HPDE6-E6E7 (cell line): ENCODE measurements at regions not wholly inside any gene's neighbourhood (a gene's known extent, or its start where the extent isn't known, plus 50 kb on each side); places are given as distances from the start of the nearest gene placed in this dataset.

Source experiments
- DNase-seq: peaks from one replicate; pipeline ENCODE4 v3.0.0; 2011; ENCODE audit warnings: missing footprints; ENCODE audit errors: extremely low spot score

DNA sequence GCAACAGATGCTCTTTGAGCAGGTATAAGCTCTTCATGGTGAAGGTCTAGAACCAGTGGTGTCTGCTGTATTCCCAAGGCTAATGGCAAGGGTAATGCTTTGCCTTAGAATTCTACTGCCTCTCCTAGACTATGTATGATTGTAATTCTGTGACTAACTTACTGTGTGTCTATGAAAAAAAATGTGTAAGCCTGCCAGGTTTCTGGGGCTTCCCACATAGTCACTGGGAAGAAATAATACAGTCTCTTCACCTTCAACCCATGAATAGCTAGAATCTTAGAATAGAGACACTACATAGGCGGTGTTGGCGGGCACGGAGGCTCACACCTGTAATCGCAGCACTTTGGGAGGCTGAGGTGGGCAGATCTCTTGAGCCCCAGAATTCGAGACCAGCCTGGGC, 84.1 kb downstream of the C11orf91 start:
- DNase-seq = no peak

DNA sequence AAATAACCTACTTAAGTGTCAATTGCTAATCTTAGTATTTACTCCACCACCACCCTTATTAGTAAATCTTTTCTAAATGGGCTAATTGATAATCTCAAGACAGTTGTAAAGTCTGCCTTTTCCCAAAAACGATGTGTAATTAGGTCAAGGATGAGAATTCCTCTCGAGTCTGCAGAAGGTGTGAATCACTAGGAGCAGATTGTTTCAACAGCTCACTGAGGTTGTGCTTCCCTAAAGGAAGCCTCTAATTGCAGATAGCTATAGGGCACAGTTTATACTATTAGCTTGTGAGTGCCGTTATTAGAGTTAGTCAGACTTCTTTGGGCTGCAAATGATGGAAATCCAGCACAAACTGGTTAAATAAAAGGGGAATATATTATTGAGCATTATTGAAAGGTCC, 84.9 kb downstream of the C11orf91 start:
- no peak for DNase-seq

DNA sequence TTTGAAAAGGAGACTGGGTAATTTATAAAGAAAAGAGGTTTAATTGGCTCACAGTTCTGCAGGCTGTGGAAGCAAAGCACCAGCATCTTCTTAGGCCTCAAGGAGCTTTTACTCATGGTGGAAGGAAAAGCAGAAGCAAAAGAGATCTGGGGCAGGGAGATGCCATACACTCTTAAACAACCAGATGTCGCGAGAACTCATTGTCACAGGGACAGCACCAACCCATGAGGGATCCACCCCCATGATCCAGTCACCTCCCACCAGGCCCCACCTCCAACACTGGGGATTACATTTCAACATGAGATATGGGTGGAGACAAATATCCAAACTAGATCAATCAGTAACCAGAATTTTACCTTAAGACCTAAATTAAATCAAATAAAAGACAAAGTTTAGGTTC, 87.2 kb downstream of the C11orf91 start:
- DNase-seq = no peak

DNA sequence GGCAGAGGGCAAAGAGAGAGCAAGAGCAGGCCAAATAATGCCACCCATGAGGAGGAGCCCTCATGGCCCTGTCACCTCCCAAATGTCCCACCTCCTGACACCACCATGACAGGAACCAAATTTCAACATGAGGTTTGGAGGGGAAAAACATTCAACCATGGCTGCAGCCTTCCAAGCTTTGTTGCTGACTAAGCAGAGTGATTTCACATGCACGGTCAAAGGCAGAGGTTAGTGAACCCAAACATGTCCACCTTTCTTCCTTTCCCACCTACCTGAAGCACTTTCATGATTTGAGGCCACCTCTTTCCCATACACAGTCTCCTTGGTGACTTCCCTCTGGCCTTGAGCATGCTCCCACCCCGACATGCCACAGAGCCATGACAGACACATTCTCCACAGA, 89.7 kb downstream of the C11orf91 start:
- DNase-seq = no peak

DNA sequence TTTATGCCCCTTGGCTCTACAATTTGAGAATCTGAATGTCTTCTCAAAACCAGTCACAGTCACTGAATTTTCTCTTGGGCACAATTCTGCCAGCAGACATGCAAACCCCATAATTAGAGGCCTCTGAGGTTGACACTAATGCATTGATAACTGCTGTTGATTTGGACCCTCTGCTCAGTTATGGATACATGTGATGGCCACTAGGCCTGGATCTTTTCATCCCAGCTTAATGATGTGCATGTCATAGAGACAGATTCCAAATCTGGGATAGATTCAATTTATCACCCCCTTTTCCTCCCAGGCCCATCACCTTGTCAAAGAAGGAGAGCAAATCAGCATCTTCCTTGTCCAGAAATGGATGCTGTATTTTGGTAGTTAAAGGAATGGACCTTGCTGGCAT, 92.2 kb downstream of the C11orf91 start:
- no peak for DNase-seq

DNA sequence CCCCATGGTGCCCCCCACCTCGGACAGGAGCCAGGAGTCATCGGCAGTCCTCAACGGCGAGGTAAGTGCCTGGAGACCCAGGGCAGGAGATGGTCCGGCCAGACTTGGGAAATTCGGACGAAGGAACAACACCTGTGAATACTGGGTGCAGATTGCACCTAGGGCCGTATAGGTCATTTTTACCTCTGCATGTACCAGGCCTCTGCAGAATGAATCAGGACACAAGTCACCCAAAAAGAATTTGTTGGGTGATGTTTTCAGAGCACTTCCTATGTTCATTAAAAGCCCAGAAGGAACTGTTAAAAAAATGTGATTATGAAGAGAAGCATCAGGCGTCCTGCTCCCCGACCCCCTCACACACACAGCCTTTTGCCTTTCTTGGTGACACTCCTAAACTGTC, 93.9 kb downstream of the C11orf91 start:
- DNase-seq = no peak

DNA sequence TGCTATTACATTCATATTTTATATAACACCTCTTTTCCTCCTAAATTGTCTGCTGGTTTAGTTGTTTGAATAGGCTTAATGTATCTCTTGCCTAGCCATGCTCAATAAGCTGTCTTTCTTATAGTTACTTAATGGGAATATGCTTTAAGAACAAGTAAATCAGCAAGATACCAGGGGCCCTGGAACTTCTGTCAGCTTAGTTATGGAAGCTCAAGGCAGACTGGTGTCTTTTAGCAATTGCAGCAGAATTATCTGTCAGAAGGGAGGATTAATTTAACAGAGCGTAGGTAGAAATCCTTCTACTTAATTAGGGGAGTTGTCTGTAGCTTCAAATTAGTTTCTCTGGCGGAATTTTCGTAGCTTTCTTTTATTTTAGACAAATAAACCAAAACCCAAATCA, 94.9 kb downstream of the C11orf91 start:
- no peak for DNase-seq

DNA sequence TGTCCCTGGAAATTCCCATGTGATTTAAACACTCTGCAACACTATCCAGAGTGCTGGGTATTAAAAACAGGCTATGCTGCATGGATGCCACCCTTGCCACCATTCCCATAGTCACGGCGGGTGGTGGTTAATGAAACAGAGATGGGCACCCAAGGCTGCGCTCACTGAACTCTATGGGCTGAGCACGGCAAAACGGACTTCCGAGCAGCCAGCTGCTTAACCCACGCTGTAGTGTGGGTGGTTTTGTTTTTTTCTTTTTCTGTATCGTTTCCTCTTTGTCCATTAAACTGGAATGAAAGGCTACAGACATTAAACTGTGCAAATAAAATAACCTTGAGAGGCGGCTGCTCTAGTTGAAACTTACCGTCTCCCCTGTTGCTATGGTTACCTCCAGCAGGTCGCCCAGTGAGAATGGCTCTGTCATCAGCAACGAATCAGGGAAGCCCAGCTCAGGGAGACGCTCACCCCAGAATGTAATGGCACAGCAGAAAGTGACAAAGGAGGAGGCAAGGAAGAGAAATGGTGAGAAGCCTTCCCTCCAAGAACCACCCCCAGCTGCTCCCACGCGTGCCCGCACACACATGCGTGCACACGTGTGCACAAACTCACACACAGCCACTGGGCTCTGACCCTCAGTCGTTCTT, 102.1 kb downstream of the C11orf91 start:
- DNase-seq = no peak

DNA sequence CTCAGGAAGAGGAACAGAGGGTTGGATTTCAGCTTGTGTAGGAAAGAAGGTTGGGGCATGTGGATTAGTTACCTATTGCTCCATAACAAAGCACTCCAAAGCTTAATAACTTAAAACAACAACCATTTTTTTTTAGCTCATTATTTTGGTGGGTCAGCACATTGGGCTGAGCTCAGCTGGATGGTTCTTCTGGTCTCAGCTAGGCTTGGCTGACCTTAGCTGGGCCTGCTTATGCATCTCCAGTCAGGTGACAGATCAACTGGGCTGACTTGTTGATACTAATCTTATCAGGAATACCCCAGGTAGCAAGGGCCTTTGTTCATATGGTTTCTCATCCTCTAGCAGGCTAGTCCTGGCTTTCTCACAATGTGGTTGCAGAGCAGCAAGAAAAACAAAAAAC, 106.4 kb downstream of the C11orf91 start:
- no peak for DNase-seq

DNA sequence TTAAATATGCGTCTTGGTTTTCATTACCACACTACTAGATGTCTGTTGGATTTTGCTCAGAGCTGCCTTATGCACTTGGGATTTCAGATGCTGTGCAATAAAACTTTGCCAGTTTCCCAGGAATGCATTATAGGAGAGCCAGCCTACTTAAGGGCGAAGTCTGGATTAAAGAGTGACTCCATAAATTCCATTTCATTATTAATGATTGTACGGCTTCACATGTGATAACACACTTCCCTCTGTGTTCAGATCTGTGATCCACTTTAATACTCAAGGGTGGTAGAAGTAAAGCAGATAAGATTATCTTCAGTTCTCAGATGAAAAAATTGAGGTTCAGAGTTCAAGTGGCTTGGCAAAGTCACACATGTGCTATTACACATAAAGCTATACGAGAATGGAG, 110.2 kb downstream of the C11orf91 start:
- DNase-seq = no peak

DNA sequence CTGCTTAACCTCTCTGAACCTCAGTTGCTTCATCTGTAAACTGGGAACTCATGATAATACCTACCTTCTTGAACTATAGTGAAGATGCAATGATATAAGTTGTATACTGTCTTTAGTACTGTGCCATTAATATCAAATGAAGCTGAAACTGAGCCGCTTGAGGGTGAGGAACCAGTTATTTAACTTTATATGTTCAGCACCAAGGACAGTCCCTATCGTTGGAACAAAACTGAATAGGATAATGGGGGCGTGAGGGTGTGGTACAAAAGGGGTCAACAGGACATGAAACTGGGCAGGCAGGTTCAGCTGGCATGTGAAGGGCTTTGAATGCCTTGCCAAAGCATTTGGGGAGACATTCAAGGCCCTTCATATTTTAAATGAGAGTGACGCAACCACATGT, 112.6 kb downstream of the C11orf91 start:
- no peak for DNase-seq

DNA sequence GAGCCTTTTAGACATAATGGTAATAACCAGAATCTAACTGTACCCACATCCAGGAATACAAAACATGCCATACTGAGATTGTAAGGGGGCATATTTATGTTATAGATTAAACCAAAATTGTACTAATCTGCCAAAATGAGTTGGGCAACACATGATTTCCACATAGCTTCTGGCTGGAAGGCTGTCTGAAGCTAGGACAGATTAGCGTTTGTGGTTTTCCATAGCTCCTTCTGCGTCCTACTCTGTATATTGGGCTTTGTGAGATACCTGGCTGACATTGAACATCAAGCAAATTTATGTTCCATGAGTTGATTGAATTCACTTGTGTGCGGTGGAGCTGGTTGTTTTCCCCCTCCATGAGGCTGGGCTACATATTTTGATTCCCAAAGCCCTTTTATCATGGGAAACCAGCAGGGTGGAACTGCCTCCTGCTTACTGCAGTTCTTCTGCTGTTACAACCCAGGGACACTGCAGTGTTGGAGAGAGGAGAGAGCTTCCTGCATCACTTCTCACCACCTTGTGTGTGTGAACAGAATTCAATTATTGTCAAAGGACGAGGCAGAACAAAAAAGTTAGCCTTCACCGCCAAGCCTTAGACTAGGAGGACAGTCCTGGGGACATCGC, 114.9 kb downstream of the C11orf91 start:
- DNase-seq = no peak

DNA sequence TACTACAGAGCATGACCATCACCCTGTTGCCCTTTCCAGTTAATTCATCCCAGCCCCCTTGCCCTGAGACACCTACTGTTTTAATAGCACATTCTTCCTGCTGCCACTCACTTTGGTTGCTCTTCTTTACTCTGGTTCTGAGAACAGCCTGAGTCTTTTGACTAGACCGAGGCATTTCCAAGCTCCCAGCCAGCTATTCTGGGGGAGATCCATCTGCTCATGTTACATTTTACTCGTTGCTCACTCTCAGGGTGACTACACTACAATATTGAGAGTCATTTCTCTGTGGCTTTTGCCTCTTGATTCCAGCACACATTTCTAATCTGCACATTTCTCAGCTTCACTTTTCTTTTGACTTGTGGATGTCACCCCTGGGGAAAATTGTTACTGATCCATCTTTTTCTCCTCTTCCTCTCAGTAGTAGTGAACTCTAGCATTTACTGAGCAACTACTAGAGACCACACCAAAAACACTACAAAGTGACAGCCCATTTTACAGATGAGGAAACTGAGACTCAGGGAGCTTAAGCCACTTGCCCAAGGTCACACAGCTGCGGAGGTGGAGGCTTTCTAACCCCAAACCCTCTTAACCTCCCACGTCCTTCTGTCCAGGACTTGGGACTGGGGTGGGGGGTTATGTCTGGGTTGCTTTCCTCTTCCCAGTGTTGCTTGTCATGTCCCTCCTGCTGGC, 117.8 kb downstream of the C11orf91 start:
- DNase-seq = no peak

DNA sequence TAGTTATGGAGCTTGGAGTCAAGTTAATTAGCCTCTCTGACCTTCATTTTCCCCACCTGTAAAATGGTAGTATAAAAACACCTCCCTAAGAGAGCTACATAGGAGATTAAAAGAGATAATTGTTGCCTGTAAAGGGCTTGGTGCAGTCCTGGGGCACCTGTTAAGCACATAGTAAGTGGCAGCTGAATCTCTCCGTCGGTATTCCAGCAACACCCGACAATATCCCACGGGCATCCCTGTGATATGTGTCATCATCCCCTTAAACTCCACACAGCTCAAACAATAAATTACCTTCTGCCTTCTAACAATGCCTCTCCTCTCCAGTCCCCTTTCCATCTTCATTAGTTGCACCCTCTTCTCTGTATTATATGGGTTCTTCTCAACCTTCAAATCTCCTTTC, 121.5 kb downstream of the C11orf91 start:
- no peak for DNase-seq

DNA sequence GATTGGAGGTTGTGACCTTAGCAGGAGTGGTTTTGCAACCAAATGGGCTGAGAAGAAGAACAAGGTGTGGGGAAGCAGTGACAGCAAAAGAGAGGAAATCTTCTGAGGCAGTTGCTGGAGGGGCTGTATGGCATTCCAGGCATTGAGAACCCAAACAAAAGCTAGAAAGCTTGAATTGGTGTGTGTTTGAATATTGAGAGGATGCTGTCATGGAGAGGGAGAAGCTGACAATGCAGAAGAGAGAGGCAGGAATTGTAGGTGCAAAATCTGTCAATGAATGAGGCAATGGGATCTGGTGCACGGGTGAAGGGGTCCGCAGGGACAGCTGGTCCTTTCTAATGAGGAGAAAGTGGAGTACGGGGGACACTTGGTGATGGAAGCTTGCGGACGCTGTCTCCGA, 123.4 kb downstream of the C11orf91 start:
- DNase-seq = no peak

DNA sequence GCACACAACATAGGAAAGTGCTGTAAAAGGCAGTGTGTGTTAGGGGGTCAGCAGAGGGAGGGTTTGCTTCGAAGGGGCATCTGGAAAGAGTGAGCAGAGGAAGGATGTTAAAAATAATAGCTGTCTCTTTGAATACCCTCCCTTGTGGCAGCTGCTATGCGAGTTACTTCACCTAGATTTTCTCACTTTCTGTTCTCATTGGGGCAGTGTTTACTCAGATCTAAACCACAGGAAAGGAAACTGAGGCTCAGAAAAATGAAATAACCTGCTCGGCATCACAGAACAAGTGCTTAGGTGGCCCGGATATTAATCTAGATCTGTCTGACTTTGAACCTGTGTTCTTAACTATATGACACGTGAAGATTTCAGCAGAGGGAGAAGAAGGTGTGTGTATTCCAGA, 125.3 kb downstream of the C11orf91 start:
- no peak for DNase-seq

DNA sequence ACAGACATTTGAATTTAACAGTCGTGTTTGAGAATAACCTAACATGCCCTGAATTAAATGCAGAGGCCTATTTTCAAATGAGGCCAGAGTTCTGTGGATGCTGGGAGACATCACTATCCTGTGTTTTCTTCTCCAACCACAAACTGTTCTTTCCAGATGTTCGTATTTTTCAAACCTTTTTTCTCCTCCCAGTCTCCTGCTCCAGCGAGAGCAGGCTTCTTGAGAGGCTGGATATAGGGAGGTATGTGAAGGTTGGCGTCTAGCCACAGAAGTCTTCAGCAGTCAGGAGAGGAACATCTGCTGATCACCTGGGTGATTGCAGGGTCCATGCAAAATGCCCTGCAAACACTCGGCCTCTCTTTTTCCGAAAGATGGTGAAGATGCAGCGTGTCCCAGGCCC, 126.3 kb downstream of the C11orf91 start:
- DNase-seq = no peak

DNA sequence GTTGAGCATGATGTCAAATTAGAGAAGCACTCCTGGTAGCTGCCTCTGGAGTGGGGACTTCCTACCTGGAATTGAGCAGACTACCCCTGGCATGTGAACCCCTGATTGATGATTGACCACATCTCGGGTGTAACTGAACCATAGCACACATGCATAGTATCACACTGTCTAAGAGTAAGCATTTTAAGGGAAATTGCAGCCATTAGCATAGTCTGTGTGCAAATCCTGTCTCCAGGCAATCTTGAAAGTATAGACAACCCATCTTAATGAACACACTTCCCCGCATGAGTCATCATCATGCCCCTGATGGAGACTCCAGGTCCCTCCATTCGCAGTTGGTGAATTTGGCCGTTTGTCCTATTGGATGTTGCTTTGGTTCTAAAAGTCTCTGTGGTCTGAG, 131.3 kb downstream of the C11orf91 start:
- no peak for DNase-seq

DNA sequence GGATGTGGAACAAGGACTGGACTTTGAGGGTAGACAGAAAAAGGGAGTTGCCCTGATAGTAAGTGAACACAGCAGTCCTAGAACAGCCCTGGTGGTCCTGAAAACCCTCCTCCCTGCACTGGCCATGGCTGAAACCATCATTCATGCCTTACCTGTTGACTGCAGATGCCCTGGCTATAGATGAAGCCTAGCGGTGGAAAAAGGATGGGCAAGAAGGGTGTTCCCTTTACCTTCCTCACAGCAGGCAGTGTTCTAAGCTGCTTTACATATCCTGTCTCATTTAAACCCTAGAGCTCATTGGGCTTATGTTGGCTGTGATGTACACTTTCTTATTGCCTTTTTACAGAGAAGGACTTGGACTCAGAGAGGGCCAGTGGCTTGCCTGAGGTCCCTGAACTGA, 133.6 kb downstream of the C11orf91 start:
- no peak for DNase-seq

DNA sequence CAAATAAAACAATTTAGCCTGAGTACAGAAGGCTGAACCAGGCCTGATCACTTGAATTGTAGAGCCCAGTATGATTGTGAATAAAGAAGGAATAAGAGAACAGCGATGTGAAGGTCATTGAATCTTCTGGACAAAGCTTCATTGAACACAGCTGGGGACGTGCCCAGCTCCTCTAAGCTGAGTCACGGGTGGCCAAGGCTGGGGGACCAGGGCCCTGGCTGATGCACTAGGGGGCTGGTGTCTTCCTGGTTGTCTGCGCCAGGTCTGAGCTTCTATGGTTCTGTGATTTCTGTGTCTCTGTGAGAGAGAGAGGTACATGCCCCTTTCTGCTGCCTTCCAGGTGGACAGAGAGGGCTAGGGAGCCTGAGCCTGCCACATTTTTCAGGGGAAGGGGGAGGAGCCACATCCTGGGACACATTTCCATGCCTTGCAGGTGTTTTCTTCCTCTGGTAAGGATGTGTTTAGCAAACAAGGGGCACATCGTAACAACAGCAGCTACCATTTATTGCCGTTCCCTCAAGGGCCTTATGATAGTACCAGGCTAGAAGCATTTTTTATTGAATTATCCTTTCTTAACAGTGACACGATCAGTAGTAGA, 135.7 kb downstream of the C11orf91 start:
- DNase-seq = no peak

DNA sequence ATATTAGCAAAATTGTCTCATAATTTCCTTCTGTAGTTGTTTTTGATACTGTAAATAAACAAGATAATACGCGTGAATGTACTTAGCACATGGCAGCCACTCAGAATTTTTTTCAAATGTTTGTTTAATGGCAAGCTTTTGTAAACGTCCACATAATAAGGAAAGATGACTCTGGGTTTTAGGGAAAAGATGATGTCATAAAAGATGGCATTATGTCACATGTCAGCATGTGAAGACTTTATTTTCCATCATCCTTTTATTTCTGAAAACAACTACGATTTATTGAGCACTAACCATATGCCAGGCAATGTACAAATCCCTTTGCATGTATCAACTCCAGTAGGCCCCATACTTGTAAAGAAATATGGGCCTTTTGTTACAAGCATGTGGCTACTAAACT, 139.9 kb downstream of the C11orf91 start:
- no peak for DNase-seq

DNA sequence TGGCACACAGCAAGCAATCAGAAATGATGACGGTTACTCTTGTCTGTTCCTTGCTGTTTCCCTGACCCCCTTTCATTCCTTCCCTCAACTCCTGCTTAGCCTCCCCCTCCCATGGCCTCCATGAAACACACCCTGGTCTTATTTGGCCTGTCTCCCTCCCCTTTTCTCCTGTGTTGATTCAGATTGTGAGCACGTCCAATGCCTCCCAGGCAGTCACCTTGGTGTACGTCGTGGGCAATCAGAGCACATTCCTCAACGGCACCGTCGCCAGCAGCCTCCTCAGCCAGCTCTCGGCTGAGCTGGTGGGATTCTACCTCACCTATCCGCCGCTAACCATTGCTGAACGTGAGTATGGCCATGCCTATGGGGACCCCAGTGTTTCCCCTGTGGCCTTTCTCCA, 141.1 kb downstream of the C11orf91 start:
- DNase-seq = no peak

DNA sequence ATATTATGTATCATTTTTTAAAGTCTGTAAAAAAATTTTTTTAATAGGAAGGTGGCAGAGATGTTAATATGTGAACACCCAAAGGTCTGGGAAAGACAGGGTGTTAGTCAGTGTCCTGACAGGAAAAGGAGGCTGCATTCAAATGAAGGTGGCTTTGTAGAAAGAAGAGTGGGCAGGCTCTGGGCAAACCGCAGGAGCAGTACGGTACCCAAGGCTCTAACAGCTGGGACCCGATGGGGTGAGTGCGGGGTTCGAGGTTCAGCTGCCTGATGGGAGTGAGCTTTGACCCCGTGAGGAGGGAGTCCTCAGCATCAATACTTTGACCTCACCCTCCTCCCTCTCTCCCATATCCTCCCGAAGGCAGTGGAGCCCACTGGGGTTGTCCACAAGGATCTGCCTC, 142.5 kb downstream of the C11orf91 start:
- DNase-seq = no peak
